Skin epidermis (tissue), 12 donors: ENCODE measurements at regions not wholly inside any gene's neighbourhood (a gene's known extent, or its start where the extent isn't known, plus 50 kb on each side); places are given as distances from the start of the nearest gene placed in this dataset.

Source experiments
- H3K27ac ChIP-seq, 21 experiments: fragments of 200-600 bp; sonication (generic) in 11 of 21; one replicate each; pipeline ENCODE4 v1.5.0; 2020; ENCODE audit warnings: mild to moderate bottlenecking in 3 of 21, inconsistent platforms in 2 of 21, moderate library complexity in 2 of 21
- H3K4me3 ChIP-seq, 7 experiments: fragments of 200-600 bp; sonication (generic) in 2 of 7; one replicate each; pipeline ENCODE4 v1.5.0; 2020; ENCODE audit warnings: inconsistent platforms in 2 of 7, mild to moderate bottlenecking in 2 of 7, moderate library complexity in 1 of 7

GRCh38 chr3:176584413-176585176 lies 612.7 kb downstream of the TBL1XR1 start:
- Histone ChIP-seq H3K4me3 (no peak overlapping the region), H3K27ac (no peak overlapping the region)

- no peak overlapping the region for H3K27ac ChIP-seq
Observed at GRCh38 chr3:176583956-176584355, 613.3 kb downstream of the TBL1XR1 start.

GRCh38 chr3:176581589-176581988 lies 615.7 kb downstream of the TBL1XR1 start:
- no peak overlapping the region for H3K4me3 ChIP-seq
- no peak overlapping the region for H3K27ac ChIP-seq

More at GRCh38 chr3:176583956-176584355, 613.3 kb downstream of the TBL1XR1 start:
- H3K4me3 ChIP-seq = no peak overlapping the region

GRCh38 chr3:176579711-176580185 lies 617.5 kb downstream of the TBL1XR1 start:
- no peak overlapping the region for H3K27ac ChIP-seq
- no peak overlapping the region for H3K4me3 ChIP-seq

- Histone ChIP-seq H3K4me3 (no peak overlapping the region), H3K27ac (no peak overlapping the region)
Observed at GRCh38 chr3:176578316-176578715, 619.0 kb downstream of the TBL1XR1 start.

GRCh38 chr3:176577447-176577846 lies 619.8 kb downstream of the TBL1XR1 start:
- Histone ChIP-seq H3K27ac (no peak overlapping the region), H3K4me3 (no peak overlapping the region)

GRCh38 chr3:176574786-176575185 lies 622.5 kb downstream of the TBL1XR1 start:
- Histone ChIP-seq H3K4me3 (no peak overlapping the region), H3K27ac (no peak overlapping the region)

- H3K4me3 ChIP-seq = no peak overlapping the region
- no peak overlapping the region for H3K27ac ChIP-seq
Observed at GRCh38 chr3:176571926-176572325, 625.4 kb downstream of the TBL1XR1 start.

GRCh38 chr3:176570992-176571391 lies 626.3 kb downstream of the TBL1XR1 start:
- no peak overlapping the region for H3K27ac ChIP-seq

GRCh38 chr3:176568189-176568588 lies 629.1 kb downstream of the TBL1XR1 start:
- Histone ChIP-seq H3K27ac (no peak overlapping the region), H3K4me3 (no peak overlapping the region)

More at GRCh38 chr3:176570992-176571391, 626.3 kb downstream of the TBL1XR1 start:
- H3K4me3 ChIP-seq = no peak overlapping the region

- Histone ChIP-seq H3K4me3 (no peak overlapping the region), H3K27ac (peak overlapping the region in 1 of 21 experiments; percentile 14)
Observed at GRCh38 chr3:176566757-176567156, 630.5 kb downstream of the TBL1XR1 start.

GRCh38 chr3:176562331-176562730 lies 635.0 kb downstream of the TBL1XR1 start:
- H3K27ac ChIP-seq = no peak overlapping the region
- no peak overlapping the region for H3K4me3 ChIP-seq

- H3K4me3 ChIP-seq = no peak overlapping the region
- no peak overlapping the region for H3K27ac ChIP-seq
Observed at GRCh38 chr3:176561826-176562225, 635.5 kb downstream of the TBL1XR1 start.

- Histone ChIP-seq H3K27ac (no peak overlapping the region), H3K4me3 (no peak overlapping the region)
Observed at GRCh38 chr3:176554791-176555654, 642.3 kb downstream of the TBL1XR1 start.

GRCh38 chr3:176554264-176554663 lies 643.0 kb downstream of the TBL1XR1 start:
- Histone ChIP-seq H3K4me3 (no peak overlapping the region), H3K27ac (no peak overlapping the region)

GRCh38 chr3:176526942-176527341 lies 670.3 kb downstream of the TBL1XR1 start:
- no peak overlapping the region for H3K27ac ChIP-seq
- no peak overlapping the region for H3K4me3 ChIP-seq

GRCh38 chr3:176526225-176526624 lies 671.1 kb downstream of the TBL1XR1 start:
- Histone ChIP-seq H3K4me3 (no peak overlapping the region), H3K27ac (no peak overlapping the region)

GRCh38 chr3:176523114-176523513 lies 674.2 kb downstream of the TBL1XR1 start:
- Histone ChIP-seq H3K27ac (no peak overlapping the region), H3K4me3 (no peak overlapping the region)

GRCh38 chr3:176522436-176522835 lies 674.8 kb downstream of the TBL1XR1 start:
- Histone ChIP-seq H3K27ac (no peak overlapping the region), H3K4me3 (no peak overlapping the region)

- H3K4me3 ChIP-seq = no peak overlapping the region
Observed at GRCh38 chr3:176521531-176522175, 675.6 kb downstream of the TBL1XR1 start.

More at GRCh38 chr3:176521531-176522175, 675.6 kb downstream of the TBL1XR1 start:
- no peak overlapping the region for H3K27ac ChIP-seq
